GM18520 (cell line): ENCODE measurements at regions not wholly inside any gene's neighbourhood (a gene's known extent, or its start where the extent isn't known, plus 50 kb on each side); places are given as distances from the start of the nearest gene placed in this dataset.

Experiments
- ATAC-seq: cut with Tn5 transposase; IDR thresholded peaks from one replicate; pipeline ENCODE4 v1.9.1; 2021; ENCODE audit not compliant: unreplicated experiment

DNA sequence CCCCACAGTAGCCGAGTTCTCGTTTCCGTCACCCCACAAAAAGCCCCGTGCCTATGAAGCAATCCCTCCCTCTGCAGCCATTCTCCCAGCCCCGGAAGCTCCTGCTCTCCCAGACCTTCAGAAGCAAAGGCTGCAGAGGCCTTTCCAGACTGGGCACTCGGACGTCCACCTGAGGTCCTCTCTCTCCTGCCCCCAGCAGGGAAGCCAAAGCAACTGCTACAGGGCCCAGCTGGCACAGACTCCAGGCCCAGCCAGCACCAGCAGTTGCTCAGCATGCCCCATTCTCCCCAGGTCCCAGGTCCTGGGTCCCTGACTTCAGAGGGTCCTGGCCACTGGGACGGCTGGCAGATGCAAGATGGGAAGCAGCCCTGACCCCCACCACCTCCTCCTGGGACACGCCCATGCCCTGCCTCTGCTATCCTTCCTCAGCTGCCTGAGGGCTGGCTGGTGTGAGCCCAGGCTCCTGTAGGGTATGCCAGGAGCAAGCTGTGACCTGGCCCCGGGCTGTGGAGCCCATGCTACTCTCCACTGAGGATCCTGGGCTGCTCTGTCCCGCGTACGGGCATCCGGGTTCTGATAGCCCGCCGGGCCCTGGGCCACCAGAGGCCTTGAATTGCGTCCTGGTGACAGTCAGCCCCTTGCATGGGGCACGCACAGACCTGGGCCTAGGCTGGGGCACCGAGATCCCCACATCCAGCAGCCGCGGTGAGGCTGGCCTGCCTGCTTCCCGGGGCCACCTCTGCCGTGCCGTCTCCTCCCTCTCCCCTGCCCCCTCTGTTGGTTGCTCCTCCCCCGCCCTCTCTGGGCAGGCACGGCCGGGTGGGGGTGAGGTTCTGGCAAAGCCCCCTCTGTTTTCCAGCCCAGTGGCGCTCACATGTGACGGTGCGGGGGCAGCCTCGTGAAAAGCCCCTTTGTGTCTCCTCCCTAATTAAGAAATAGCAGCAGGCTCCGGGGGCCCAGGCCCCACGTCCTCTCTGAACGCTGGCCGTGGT lies 1310.3 kb downstream of the BRD1 start:
- ATAC-seq = no peak

DNA sequence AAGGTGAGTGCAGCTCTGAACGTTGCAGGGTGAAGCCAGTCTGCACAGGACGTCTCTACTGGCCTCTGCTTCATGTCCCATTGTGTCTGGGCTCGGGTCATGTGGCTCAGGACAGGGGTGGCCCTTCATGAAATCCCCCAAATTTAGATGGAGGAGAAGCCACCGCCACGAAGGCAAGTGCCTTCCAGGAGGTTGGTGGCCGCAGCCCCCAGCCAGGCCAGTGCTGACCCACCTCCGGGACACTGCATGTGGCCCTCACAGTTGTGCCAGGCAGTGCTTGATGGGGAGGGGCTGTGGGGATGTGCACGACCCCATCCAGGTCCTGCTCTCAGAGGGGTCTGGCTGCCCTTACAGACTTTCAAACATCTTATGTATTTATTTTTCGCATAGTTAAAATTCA lies 1311.1 kb downstream of the BRD1 start:
- ATAC-seq = no peak

- ATAC-seq = no peak
Observed at GRCh38 chr22:48515571-48516200, 1312.0 kb downstream of the BRD1 start.

- no peak for ATAC-seq
Observed at GRCh38 chr22:48513929-48514328, 1313.7 kb downstream of the BRD1 start.

GRCh38 chr22:48513446-48513845 lies 1314.2 kb downstream of the BRD1 start:
- no peak for ATAC-seq

GRCh38 chr22:48511781-48512327 lies 1315.8 kb downstream of the BRD1 start:
- ATAC-seq = no peak

GRCh38 chr22:48511211-48511610 lies 1316.5 kb downstream of the BRD1 start:
- ATAC-seq = no peak

GRCh38 chr22:48510599-48510998 lies 1317.1 kb downstream of the BRD1 start:
- ATAC-seq = no peak

DNA sequence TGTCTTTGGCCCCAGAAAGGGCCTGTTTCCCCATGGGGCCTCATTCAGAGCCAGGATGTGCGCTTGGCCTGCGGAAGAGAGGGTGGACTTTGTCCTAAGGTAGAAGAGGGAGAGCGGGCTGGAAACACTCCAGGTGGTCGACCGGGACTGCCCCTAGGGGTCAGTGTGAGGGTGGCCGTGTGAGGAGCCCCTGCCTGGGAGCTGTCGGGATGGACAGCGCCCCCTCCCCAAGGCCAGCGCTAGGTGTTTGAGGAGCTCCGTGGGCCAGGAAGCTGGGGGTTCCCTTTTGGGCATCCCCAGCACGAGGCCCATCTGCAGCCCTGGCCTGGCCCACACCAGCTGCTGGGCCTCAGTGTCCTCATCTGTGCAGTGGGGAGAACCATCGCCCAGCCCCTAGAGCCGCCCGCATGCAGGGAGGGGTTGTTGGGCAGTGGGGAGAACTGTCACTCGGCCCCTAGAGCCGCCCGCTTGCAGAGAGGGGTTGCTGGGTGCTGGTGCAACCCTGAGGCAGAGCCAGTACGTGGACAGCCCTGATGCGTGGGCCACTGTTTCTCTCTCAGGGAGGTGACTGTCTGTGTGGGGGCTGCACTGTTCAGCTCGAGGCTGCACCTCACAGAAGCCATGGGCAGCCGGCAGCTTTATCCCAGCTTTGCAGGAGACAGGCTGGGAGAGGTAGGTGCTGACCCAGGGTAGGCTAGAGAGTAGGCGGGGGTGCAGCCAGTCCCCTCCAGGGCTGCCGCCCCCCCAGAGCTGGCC lies 1319.9 kb downstream of the BRD1 start:
- ATAC-seq = no peak

GRCh38 chr22:48507171-48507570 lies 1320.5 kb downstream of the BRD1 start:
- ATAC-seq = no peak

DNA sequence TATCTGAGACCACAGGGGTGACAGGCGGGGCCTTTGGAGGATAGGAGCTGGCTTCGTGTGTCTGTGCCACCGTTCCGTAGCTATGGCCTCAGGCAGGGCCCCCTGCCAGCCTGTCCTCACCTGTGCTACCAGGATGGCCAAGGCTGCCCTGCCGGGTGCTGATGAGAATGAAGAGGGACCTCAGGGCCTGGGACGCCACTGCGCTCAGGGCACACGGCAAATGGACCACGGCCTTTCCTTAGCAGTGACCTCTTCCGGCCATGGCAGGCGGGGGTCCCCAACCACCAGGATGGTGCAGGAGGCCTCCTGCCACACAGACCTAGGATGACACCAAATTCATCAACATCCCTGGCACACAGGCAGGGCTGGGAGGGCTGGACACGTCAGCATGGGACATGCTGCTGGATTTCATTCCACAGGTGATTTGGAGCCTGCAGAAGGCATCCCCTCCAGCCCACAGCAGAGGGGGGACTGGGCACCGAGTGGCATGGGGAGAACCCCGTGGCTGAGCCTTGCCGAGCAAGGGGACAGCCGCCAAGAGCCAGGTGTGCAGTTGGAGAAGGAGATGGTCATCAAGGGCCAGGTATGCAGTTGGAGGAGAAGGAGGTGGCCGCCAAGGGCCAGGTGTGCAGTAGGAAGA lies 1321.0 kb downstream of the BRD1 start:
- ATAC-seq = no peak

GRCh38 chr22:48505891-48506290 lies 1321.8 kb downstream of the BRD1 start:
- ATAC-seq = no peak

- ATAC-seq = no peak
Observed at GRCh38 chr22:48504519-48505140, 1323.0 kb downstream of the BRD1 start.

DNA sequence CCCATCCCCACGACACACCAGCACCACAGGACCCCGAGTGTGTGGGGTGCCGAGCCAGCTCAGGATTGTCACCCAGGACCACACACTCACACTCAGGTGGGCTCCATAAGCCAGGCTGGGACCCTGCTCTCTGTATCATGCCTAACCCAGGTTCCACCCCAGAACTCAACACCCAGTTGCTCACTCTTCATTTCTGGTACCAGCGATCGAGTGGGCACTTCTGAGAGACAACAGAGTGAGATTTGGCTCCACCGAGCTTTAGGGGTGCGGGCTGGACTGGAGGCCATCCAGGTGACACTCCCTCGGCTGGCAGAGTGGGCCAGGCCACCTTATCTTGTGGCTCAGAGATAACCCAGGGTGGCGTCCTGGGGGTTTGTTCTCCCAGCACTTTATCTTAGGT lies 1323.8 kb downstream of the BRD1 start:
- no peak for ATAC-seq

DNA sequence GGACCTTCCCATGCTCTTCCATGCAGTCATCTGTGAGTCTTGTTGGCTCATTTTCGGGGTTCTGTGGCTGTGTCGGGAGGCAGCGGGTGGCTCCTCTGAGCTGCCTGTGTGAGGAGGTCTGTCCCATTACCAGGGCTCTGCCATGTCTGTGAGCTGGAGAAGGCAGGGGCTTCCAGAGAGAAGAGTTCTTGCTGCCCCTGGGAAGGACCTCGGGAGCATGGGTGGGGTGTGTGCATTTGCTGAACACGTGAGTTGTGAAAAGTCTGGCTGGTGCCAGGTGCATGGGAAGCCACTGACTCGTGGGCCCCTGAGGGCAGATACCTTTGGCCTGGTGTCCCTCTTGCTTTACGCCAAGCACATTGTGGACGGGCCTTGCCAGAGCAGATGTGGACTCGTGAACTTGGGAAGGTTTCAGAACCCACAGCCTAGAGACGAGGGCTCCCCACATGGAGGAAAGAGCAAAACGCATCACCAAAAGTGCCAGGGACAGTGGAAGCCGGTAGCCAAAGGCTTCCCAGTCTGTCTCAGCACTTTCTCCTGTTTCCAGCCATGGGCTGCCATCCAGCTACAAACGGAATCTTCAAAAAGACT lies 1324.5 kb downstream of the BRD1 start:
- no peak for ATAC-seq

DNA sequence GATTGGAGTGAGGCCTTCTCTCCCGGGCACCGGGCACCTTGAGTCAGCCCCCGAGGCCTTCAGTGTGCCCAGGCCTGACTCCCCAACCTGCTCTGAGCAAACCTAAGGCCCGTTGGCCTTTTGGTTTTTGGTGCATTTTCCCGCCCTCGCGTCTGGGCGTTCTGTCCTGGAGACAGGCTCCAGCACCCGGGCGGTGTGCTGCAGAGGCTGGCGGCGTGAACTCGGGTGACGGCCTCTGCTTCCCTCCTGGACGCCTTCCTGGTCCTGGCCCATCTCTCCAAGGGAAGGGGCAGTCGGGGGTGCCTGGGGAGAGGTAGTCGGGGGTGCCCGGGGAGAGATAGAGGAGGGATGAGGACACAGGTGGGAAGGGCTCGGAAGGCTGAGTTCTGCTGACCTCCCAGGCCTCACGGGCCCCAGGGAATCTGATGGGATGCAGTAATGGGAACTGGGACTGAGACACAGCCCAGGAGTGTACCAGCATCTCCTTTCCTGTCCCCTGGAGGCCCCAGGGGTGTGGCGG lies 1326.4 kb downstream of the BRD1 start:
- ATAC-seq = no peak

- ATAC-seq = no peak
Observed at GRCh38 chr22:48500471-48501230, 1327.0 kb downstream of the BRD1 start.

- ATAC-seq = no peak
Observed at GRCh38 chr22:48499456-48500425, 1327.9 kb downstream of the BRD1 start.
